Colonic mucosa (tissue), 4 donors: ENCODE measurements at regions not wholly inside any gene's neighbourhood (a gene's known extent, or its start where the extent isn't known, plus 50 kb on each side); places are given as distances from the start of the nearest gene placed in this dataset.

Experiments
- DNase-seq: peaks from one replicate; pipeline ENCODE4 v3.0.0-alpha.2; 2020
- H3K27ac ChIP-seq: fragments of 200-600 bp; one replicate; pipeline ENCODE4 v1.8.0; 2021
- H3K27me3 ChIP-seq: fragments of 200-600 bp; one replicate; pipeline ENCODE4 v1.8.0; 2021
- H3K36me3 ChIP-seq: fragments of 200-600 bp; one replicate; pipeline ENCODE4 v1.8.0; 2021
- H3K4me1 ChIP-seq: fragments of 200-600 bp; one replicate; pipeline ENCODE4 v1.8.0; 2021; ENCODE audit warnings: mild to moderate bottlenecking
- H3K4me3 ChIP-seq: fragments of 200-600 bp; one replicate; pipeline ENCODE4 v1.8.0; 2021
- H3K9ac ChIP-seq, 2 donors: one replicate each; pipeline ENCODE4 v1.7.0; 2013; ENCODE audit warnings: control low read depth in 2 of 2, low read depth in 2 of 2, low read length in 2 of 2
- H3K9me3 ChIP-seq: fragments of 200-600 bp; one replicate; pipeline ENCODE4 v1.8.0; 2021
- CTCF ChIP-seq: fragments of 200-600 bp; IDR thresholded peaks from one replicate; pipeline ENCODE4 v1.8.0; 2022; ENCODE audit warnings: antibody characterized with exemption, mild to moderate bottlenecking
- intact Hi-C: fragments of 100-400 bp; cut with DNase I; formaldehyde crosslinking; loops from one replicate; pipeline ENCODE4 v1.14.1; 2022
- donor health status: healthy.
- donor health status: DM: no; HTN: no; CAD: no.
- donor health status: DM: no; HTN: no; CAD: no.

GRCh38 chr20:39627765-39628164 lies 665.6 kb downstream of the DHX35 start:
- H3K9ac ChIP-seq, result no peak overlapping the region
- no peak overlapping the region for H3K4me3 ChIP-seq
- no peaks in the 10 kb centered on the region for H3K27me3 ChIP-seq
- H3K27ac ChIP-seq, result no peak overlapping the region
- no peak for TF ChIP-seq CTCF
- DNase-seq, result no peak
- H3K9me3 ChIP-seq, result no peaks in the 10 kb centered on the region
- intact Hi-C loops, result no loop called here
- no peaks in the 10 kb centered on the region for H3K4me1 ChIP-seq
- H3K36me3 ChIP-seq, result no peaks in the 10 kb centered on the region

GRCh38 chr20:39624316-39624715 lies 662.2 kb downstream of the DHX35 start:
- Histone ChIP-seq H3K27me3 (no peaks in the 10 kb centered on the region), H3K36me3 (no peaks in the 10 kb centered on the region), H3K9me3 (no peaks in the 10 kb centered on the region), H3K4me1 (no peaks in the 10 kb centered on the region), H3K27ac (no peak overlapping the region), H3K9ac (no peak overlapping the region), H3K4me3 (no peak overlapping the region)
- DNase-seq, result no peak
- no peak for TF ChIP-seq CTCF
- intact Hi-C loops, result no loop called here

- Histone ChIP-seq H3K9ac (no peak overlapping the region), H3K27ac (no peak overlapping the region), H3K36me3 (no peaks in the 10 kb centered on the region), H3K9me3 (no peaks in the 10 kb centered on the region), H3K4me1 (no peaks in the 10 kb centered on the region), H3K4me3 (no peak overlapping the region), H3K27me3 (no peaks in the 10 kb centered on the region)
- DNase-seq, result no peak
- intact Hi-C loops, result no loop called here
- no peak for TF ChIP-seq CTCF
These were observed 661.6 kb downstream of the DHX35 start for GRCh38 chr20:39623584-39624234.

- Histone ChIP-seq H3K36me3 (no peaks in the 10 kb centered on the region), H3K4me3 (no peak overlapping the region), H3K27ac (no peak overlapping the region), H3K4me1 (no peaks in the 10 kb centered on the region), H3K27me3 (no peaks in the 10 kb centered on the region), H3K9ac (no peak overlapping the region), H3K9me3 (no peaks in the 10 kb centered on the region)
- TF ChIP-seq CTCF, result no peak
- no peak for DNase-seq
- intact Hi-C loops, result no loop called here
These were observed 657.2 kb downstream of the DHX35 start for GRCh38 chr20:39619271-39619785.

- intact Hi-C loops, result no loop called here
- no peak for TF ChIP-seq CTCF
- DNase-seq, result no peak
- no peak overlapping the region for H3K4me3 ChIP-seq
- no peaks in the 10 kb centered on the region for H3K4me1 ChIP-seq
- H3K9ac ChIP-seq, result no peak overlapping the region
- no peak overlapping the region for H3K27ac ChIP-seq
- H3K36me3 ChIP-seq, result no peaks in the 10 kb centered on the region
- no peaks in the 10 kb centered on the region for H3K9me3 ChIP-seq
- H3K27me3 ChIP-seq, result no peaks in the 10 kb centered on the region
These were observed 649.8 kb downstream of the DHX35 start for GRCh38 chr20:39611901-39612300.
